Progenitor cell of endocrine pancreas (in vitro differentiated cells): ENCODE measurements at regions not wholly inside any gene's neighbourhood (a gene's known extent, or its start where the extent isn't known, plus 50 kb on each side); places are given as distances from the start of the nearest gene placed in this dataset.

Experiments used
- DNase-seq: peaks from one replicate; pipeline ENCODE4 v3.0.0; 2021; ENCODE audit warnings: low spot score; ENCODE audit not compliant: unreplicated experiment
- H3K27ac Mint-ChIP-seq: 2 replicates; pipeline ENCODE4 v1.8.0; 2021; ENCODE audit warnings: mild to moderate bottlenecking, moderate library complexity, mixed read lengths
- H3K27me3 Mint-ChIP-seq: 2 replicates; pipeline ENCODE4 v1.8.0; 2021; ENCODE audit warnings: mixed read lengths
- H3K36me3 Mint-ChIP-seq: 2 replicates; pipeline ENCODE4 v1.8.0; 2022; ENCODE audit warnings: mixed read lengths; ENCODE audit not compliant: insufficient read depth
- H3K4me1 Mint-ChIP-seq: 2 replicates; pipeline ENCODE4 v1.8.0; 2021; ENCODE audit warnings: low read depth, mixed read lengths
- H3K4me3 Mint-ChIP-seq: 2 replicates; pipeline ENCODE4 v1.8.0; 2021; ENCODE audit warnings: low read depth, mild to moderate bottlenecking, moderate library complexity, mixed read lengths
- H3K9me3 Mint-ChIP-seq: 2 replicates; pipeline ENCODE4 v1.8.0; 2021; ENCODE audit warnings: low read depth, mixed read lengths
- CTCF ChIP-seq: fragments of 200-600 bp; sonication (generic); IDR thresholded peaks from one replicate; pipeline ENCODE4 v1.5.0; 2021; ENCODE audit warnings: antibody characterized with exemption, mild to moderate bottlenecking; ENCODE audit not compliant: unreplicated experiment

GRCh38 chr11:17135916-17136683, 58.6 kb upstream of the RPS13 start:
- H3K27me3 Mint-ChIP-seq, result no peaks in the 10 kb centered on the region
- peaks cover 20% of the 10 kb centered on the region for H3K36me3 Mint-ChIP-seq
- H3K9me3 Mint-ChIP-seq, result no peaks in the 10 kb centered on the region
- H3K4me1 Mint-ChIP-seq, result no peaks in the 10 kb centered on the region
- no peak overlapping the region for H3K4me3 Mint-ChIP-seq
- no peak for TF ChIP-seq CTCF
- no peak for DNase-seq
- H3K27ac Mint-ChIP-seq, result peak overlapping the region; percentile 39

GRCh38 chr11:17132654-17133053, 55.2 kb upstream of the RPS13 start:
- no peaks in the 10 kb centered on the region for H3K27me3 Mint-ChIP-seq
- H3K4me1 Mint-ChIP-seq, result no peaks in the 10 kb centered on the region
- TF ChIP-seq CTCF, result no peak
- H3K27ac Mint-ChIP-seq, result no peak overlapping the region
- DNase-seq, result no peak
- no peaks in the 10 kb centered on the region for H3K9me3 Mint-ChIP-seq
- H3K36me3 Mint-ChIP-seq, result peaks cover 22% of the 10 kb centered on the region
- no peak overlapping the region for H3K4me3 Mint-ChIP-seq

- H3K27ac Mint-ChIP-seq, result no peak overlapping the region
- no peak overlapping the region for H3K4me3 Mint-ChIP-seq
- no peaks in the 10 kb centered on the region for H3K9me3 Mint-ChIP-seq
- H3K4me1 Mint-ChIP-seq, result peaks cover 4% of the 10 kb centered on the region
- no peaks in the 10 kb centered on the region for H3K27me3 Mint-ChIP-seq
- TF ChIP-seq CTCF, result no peak
- H3K36me3 Mint-ChIP-seq, result peaks cover 23% of the 10 kb centered on the region
- DNase-seq, result no peak
These were observed 51.5 kb upstream of the RPS13 start for GRCh38 chr11:17129003-17129402.
